ENCODE measurements at regions not wholly inside any gene's neighbourhood (a gene's known extent, or its start where the extent isn't known, plus 50 kb on each side); places are given as distances from the start of the nearest gene placed in this dataset.
"Not testable (repeated sequence)": the region's sequence is repeated elsewhere in the genome, so short reads cannot be mapped to it uniquely, and the experiment has no call there.

DNA sequence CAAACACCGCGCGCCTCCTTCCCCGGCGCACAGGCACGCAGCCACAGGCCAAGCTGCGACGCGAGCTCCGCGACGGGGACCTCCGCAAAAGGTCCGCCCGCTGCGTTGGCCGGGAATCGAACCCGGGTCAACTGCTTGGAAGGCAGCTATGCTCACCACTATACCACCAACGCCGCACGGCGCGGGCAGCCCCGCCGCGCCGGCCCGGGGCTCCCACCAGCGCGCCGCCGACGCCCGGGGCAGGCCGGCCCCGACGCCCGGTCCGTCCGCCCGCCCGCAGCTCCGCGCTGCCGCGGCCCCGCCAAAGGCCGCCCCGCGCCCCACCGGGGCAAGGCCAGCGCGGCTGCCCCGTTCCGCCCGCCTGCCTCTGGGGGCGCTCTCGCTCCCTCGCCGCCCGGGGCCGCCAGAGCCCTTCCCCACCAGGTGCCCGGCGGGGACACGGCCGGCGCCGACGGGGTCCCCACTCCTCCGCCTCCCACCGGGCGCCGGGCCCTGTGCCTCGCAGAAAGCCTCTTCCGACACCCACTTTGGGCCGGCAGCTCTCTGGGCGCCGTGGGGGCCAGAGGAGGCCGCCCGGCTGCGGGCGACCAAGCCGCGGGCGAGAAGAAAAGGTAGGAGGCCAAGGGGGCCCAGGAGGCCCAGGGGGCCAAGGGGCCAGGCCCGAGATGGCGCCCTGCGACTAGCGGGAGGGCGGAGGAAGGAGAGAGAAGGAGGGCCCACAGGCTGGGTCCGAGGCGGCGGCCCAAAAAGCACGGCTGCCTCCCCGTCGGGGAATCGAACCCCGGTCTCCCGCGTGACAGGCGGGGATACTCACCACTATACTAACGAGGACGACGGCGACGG, 50.2 kb upstream of the FCGR2A start:
- DNase-seq (ENCODE audit: low read depth), result not testable (repeated sequence)

DNA sequence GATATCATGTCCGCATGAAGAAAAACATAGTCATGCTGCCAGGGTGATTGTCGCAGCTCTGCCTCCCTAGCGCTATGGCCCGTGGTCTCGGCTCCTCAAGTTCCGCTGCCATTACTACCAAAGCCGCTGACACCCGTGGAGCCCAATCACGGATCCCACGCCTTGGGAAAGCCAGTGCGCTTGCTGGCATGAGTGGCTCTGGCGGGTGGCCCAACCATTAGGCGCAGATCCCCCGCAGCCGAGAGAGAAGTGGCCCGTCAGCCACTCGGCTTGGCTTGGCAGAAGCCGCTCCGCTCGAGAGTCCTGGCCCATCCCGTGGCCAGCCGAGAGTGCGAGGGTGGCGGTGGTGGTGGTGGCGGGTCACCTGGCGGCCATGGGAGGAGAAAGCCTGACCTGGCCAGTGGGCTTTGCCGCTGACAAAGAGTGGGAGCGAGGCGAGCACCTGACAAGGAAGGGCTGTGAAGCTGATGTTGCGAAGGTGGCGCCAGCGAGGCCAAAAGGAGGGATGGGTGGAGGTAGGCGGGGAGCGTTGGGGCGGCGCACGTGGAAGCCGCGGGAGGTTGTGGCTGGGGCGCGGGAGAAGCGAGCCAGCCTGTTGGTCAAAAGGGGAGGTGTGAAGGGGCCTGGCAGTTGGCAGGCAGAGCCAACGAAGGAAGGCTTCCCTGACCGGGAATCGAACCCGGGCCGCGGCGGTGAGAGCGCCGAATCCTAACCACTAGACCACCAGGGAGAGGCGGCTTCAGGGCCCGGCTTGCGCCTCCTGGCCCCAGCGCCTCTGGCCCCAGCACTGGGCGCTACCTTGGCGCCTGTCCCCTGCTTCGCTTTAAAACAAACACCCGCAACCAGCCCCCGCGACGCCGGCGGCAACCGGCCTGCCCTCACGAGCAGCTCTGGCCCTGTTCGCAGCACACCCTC, 51.0 kb upstream of the FCGR2A start:
- DNase-seq (ENCODE audit: low read depth), result not testable (repeated sequence)

DNA sequence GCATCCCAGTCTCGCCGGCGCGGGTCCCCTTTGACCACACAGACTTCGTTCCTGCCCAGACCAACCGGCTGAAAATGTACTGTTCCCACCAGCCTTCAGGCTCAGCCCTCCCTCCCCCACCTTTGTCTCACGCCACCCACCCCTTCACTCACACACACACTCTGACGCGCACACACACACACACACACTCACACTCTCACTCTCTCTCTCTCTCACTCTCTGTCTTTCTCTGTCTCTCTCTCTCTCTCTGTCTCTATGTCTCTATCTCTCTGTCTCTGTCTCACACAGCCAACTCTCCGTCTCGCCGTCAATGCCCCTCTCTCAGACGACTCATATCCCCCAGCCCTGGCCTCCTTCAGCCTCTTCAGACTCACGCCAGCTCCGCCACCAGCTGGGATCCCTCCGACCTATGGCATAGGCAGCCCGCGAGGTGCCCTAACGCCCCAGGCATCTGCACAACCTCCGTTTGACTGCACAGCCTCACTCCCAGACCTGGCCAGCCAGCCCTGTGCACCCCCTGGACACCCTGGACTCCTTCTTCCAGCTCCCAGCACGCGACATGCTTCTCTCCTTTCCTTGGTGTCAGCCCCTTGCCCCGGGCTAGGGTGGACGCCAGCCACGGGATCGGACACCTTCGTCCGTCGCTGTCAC, 53.4 kb upstream of the FCGR2A start:
- DNase-seq (ENCODE audit: low read depth), result not testable (repeated sequence)

DNA sequence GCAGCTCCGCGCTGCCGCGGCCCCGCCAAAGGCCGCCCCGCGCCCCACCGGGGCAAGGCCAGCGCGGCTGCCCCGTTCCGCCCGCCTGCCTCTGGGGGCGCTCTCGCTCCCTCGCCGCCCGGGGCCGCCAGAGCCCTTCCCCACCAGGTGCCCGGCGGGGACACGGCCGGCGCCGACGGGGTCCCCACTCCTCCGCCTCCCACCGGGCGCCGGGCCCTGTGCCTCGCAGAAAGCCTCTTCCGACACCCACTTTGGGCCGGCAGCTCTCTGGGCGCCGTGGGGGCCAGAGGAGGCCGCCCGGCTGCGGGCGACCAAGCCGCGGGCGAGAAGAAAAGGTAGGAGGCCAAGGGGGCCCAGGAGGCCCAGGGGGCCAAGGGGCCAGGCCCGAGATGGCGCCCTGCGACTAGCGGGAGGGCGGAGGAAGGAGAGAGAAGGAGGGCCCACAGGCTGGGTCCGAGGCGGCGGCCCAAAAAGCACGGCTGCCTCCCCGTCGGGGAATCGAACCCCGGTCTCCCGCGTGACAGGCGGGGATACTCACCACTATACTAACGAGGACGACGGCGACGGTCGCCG, 57.4 kb upstream of the FCGR2A start:
- not testable (repeated sequence) for DNase-seq (ENCODE audit: low read depth)

DNA sequence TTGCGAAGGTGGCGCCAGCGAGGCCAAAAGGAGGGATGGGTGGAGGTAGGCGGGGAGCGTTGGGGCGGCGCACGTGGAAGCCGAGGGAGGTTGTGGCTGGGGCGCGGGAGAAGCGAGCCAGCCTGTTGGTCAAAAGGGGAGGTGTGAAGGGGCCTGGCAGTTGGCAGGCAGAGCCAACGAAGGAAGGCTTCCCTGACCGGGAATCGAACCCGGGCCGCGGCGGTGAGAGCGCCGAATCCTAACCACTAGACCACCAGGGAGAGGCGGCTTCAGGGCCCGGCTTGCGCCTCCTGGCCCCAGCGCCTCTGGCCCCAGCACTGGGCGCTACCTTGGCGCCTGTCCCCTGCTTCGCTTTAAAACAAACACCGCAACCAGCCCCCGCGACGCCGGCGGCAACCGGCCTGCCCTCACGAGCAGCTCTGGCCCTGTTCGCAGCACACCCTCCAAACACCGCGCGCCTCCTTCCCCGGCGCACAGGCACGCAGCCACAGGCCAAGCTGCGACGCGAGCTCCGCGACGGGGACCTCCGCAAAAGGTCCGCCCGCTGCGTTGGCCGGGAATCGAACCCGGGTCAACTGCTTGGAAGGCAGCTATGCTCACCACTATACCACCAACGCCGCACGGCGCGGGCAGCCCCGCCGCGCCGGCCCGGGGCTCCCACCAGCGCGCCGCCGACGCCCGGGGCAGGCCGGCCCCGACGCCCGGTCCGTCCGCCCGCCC, 58.1 kb upstream of the FCGR2A start:
- DNase-seq (ENCODE audit: low read depth), result not testable (repeated sequence)

DNA sequence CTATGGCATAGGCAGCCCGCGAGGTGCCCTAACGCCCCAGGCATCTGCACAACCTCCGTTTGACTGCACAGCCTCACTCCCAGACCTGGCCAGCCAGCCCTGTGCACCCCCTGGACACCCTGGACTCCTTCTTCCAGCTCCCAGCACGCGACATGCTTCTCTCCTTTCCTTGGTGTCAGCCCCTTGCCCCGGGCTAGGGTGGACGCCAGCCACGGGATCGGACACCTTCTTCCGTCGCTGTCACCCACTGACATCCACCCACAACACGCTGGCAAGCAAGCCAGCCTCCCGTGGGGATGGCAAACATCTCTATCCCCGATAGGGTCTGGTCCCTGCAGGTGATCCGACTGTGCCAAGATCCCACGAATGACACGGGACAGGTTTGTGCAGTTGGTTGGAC, 60.5 kb upstream of the FCGR2A start:
- not testable (repeated sequence) for DNase-seq (ENCODE audit: low read depth)

DNA sequence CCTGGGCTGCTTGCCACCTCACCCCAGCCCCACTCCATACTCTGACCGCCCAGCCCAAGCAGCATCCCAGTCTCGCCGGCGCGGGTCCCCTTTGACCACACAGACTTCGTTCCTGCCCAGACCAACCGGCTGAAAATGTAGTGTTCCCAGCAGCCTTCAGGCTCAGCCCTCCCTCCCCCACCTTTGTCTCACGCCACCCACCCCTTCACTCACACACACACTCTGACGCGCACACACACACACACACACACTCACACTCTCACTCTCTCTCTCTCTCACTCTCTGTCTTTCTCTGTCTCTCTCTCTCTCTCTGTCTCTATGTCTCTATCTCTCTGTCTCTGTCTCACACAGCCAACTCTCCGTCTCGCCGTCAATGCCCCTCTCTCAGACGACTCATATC, 61.0 kb upstream of the FCGR2A start:
- not testable (repeated sequence) for DNase-seq (ENCODE audit: low read depth)

DNA sequence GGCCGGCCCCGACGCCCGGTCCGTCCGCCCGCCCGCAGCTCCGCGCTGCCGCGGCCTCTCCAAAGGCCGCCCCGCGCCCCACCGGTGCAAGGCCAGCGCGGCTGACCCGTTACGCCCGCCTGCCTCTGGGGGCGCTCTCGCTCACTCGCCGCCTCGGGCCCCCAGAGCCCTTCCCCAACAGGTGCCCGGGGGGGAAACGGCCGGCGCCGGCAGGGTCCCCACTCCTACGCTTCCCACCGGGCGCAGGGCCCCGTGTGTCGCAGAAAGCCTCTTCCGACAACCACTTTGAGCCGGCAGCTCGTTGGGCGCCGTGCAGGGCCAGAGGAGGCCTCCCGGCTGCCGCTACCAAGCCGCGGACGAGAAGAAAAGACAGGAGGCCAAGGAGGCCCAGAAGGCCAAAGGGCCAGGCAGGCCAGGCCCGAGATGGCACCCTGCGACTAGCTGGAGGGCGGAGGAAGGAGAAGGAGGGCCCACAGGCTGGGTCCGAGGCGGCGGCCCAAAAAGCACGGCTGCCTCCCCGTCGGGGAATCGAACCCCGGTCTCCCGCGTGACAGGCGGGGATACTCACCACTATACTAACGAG, 64.9 kb upstream of the FCGR2A start:
- peak; percentile 55 for DNase-seq (ENCODE audit: low read depth)

DNA sequence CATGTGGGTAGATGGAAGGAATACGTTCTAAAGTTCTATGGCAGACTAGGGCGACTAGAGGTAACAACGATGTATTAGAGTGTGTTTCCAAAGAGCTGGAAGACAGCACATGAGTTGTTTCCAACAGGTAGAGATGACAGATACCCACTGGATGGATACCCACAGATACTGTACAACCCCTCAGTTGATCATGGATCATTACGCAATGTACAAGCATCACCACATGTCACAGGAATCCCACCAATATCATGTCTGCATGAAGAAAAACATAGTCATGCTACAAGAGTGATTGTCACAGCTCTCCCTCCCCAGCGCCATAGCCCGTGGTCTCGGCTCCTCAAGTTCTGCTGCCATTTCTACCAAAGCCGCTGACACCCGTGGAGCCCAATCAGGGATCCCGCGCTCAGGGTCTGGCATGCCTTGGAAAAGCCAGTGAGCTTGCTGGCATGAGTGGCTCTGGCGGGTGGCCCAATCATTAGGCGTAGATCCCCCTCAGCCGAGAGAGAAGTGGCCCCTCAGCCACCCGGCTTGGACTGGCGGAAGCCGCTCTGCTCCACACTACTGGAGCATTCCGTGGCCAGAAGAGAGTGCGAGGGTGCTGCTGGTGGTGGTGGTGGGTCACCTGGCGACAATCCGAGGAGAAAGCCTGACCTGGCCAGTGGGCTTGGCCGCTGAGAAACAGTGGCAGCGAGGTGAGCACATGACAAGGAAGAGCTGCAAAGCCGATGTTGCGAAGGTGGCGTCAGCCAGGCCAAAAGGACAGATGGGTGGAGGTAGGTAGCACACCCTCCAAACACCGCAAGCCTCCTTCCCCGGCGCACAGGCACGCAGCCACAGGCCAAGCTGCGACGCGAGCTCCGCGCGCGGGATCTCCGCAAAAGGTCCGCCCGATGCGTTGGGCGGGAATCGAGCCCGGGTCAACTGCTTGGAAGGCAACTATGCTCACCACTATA, 65.7 kb upstream of the FCGR2A start:
- peak; percentile 23 for DNase-seq (ENCODE audit: low read depth)

DNA sequence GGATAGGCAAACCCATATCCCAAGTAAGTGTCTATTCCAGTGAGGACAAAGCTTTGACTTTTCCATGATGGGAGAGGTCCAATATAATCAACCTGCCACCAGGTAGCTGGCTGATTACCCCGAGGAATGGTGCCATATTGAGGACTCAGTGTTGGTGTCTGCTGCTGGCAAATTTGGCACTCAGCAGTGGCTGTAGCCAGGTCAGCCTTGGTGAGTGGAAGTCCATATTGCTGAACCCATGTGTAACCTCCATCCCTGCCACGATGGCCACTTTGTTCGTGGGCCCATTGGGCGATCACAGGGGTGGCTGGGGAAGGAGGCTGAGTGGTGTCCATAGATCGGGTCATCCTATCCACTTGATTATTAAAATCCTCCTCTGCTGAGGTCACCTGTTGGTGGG, 65.5 kb upstream of the CFAP126 start:
- DNase-seq (ENCODE audit: low read depth), result not testable (repeated sequence)

DNA sequence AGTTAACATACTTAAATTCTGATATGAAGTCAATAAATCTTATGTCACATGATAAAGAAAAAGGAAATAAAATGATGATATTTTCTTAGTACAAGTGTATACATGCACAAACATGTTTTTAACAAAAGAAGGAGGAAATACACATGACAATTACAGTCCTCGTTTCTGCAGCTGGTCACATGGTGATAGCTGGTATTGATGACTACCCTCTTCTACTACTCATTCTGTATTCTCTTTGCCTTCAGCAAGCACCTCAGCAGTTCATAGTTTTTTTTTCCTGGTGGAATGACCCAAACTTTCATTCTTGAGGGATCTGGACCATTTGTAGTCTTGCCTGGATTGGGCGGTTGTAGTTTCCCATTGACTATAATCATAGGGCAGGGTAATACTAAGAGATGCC, 64.4 kb upstream of the CFAP126 start:
- DNase-seq (ENCODE audit: low read depth), result no peak

DNA sequence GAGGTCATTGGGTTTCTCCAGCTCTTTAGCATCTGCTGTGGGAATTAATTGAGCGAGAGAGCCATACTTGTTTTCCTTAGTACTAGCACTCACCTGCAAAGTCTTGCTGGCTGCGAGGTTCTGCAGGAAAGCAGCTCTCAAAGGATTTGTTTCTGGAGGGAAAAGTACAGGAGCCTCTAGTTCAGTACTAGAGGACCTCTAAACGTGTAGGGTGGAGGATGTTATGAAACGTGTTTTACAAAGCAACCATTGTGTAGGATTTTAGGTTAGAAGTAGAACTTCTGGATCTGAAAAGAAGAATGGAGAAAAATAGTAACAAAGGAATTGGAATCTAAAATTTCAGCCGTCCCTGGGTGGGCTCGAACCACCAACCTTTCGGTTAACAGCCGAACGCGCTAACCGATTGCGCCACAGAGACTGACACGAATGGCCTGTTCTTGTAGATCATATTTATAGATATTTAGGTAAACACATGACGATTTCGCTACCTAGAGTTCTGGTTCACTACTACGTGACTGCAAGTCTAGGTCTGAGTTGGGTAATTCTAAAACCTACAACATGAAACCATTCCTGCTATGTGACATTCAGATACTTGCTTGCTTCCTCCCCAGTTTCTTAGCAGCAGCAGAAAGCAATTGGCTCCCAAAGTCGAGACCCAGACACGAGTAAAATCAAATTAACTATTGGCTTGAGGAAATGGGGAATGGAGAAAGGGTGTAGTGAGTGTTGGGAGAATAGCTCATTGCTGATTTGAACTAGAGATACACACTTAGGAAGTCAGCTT, 60.2 kb upstream of the CFAP126 start:
- no peak for DNase-seq (ENCODE audit: low read depth)

DNA sequence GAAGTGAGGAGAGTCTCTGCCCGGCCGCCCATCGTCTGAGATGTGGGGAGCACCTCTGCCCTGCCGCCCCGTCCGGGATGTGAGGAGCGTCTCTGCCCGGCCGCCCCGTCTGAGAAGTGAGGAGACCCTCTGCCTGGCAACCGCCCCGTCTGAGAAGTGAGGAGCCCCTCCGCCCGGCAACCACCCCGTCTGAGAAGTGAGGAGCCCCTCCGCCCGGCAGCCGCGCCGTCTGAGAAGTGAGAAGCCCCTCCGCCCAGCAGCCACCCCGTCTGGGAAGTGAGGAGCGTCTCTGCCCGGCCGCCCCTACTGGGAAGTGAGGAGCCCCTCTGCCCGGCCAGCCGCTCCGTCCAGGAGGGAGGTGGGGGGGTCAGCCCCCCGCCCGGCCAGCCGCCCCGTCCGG, 55.2 kb upstream of the CFAP126 start:
- DNase-seq (ENCODE audit: low read depth), result not testable (repeated sequence)

DNA sequence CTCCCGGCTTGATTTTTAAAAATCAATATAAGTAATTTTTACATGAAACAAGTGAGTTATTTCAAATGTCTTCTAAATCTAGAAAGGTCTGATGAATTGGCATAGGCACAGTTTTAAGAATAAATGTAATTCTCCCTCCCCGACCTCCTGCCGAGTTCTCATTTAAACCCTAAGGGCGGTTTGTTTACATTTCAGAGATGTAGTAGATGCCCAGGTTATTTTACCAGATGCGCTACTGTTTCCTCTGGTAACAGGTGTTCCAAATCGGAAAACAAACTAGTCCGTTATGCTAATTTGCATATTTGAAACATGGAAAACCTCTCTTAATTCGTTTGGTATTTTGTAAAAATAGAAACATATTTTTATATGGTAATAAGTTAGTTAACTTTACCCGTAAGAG, 53.8 kb upstream of the CFAP126 start:
- no peak for DNase-seq (ENCODE audit: low read depth)

DNA sequence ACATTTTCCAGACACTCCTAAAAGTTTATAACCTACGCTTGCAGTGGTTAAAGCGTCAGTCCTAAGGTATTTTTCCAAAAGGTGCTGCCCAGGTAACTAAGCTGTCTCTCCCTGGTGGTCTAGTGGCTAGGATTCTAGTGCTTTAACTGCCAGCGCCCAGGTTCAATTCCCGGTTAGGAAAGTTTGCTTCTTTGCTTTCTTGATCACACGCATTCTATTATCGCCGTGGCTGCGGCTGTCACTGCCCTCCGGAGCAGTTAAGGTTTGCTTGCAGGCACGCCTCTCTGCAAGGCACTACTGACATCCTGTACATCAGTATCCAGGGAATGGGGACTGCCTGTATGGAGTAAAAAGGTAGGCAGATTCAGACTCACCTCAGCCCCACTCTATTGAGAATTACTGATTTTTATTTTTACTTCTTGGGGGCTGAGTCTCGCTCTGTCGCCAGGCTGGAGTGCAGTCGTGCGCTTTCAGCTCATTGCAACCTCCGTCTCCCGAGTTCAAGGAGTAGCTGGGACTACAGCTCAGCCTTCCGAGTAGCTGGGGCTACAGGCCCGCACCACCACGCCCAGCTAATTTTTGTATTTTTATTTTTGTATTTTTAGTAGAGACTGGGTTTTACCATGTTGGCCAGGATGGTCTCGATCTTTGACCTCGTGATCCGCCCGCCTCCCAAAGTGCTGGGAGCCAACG, 53.2 kb upstream of the CFAP126 start:
- DNase-seq (ENCODE audit: low read depth), result no peak

DNA sequence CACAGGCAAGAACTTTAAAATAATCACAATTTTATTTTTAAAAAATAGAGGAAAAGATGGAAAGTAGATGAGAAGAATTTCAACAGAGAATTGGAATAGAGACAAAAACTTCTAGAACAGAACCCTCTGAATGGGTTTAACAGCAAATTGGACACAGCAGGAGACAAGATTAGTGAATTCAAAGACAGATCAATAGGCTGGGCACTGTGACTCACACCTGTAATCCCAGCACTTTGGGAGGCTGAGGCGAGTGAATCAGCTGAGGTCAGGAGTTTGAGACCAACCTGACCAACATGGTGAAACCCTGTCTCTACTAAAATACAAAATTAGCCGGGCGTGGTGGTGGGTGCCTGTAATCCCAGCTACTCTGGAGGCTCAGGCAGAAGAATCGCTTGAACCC, 49.9 kb upstream of the CFAP126 start:
- not testable (repeated sequence) for DNase-seq (ENCODE audit: low read depth)
